ENCODE measurements at regions not wholly inside any gene's neighbourhood (a gene's known extent, or its start where the extent isn't known, plus 50 kb on each side); places are given as distances from the start of the nearest gene placed in this dataset.

- DNase-seq = peak; percentile 37
These were observed 95.5 kb downstream of the CEBPB start for GRCh38 chr20:50286174-50286511.

GRCh38 chr20:50286609-50287008, 96.0 kb downstream of the CEBPB start:
- DNase-seq = peak; percentile 67

GRCh38 chr20:50287512-50287911, 96.9 kb downstream of the CEBPB start:
- DNase-seq = no peak

- DNase-seq = no peak
These were observed 97.5 kb downstream of the CEBPB start for GRCh38 chr20:50288128-50288623.

- DNase-seq = no peak
These were observed 99.0 kb downstream of the CEBPB start for GRCh38 chr20:50289581-50289980.

- no peak for DNase-seq
These were observed 99.5 kb downstream of the CEBPB start for GRCh38 chr20:50290112-50290511.

GRCh38 chr20:50290808-50291207, 100.2 kb downstream of the CEBPB start:
- no peak for DNase-seq

GRCh38 chr20:50291254-50292078, 100.8 kb downstream of the CEBPB start:
- no peak for DNase-seq

GRCh38 chr20:50292079-50292590, 101.5 kb downstream of the CEBPB start:
- DNase-seq = no peak

- peak; percentile 85 for DNase-seq
These were observed 102.1 kb downstream of the CEBPB start for GRCh38 chr20:50292591-50293283.

- DNase-seq = no peak
These were observed 102.9 kb downstream of the CEBPB start for GRCh38 chr20:50293284-50294139.

GRCh38 chr20:50294164-50295088, 103.8 kb downstream of the CEBPB start:
- DNase-seq = no peak

GRCh38 chr20:50295345-50295744, 104.7 kb downstream of the CEBPB start:
- no peak for DNase-seq

GRCh38 chr20:50295762-50296449, 105.3 kb downstream of the CEBPB start:
- no peak for DNase-seq

- no peak for DNase-seq
These were observed 106.1 kb downstream of the CEBPB start for GRCh38 chr20:50296450-50297375.

- peak; percentile 39 for DNase-seq
These were observed 107.1 kb downstream of the CEBPB start for GRCh38 chr20:50297498-50298376.

GRCh38 chr20:50298554-50299324, 108.1 kb downstream of the CEBPB start:
- DNase-seq = no peak

GRCh38 chr20:50299325-50299629, 108.6 kb downstream of the CEBPB start:
- no peak for DNase-seq

All from activated CD4-positive, alpha-beta T cell treated with anti-CD3 and anti-CD28 coated beads, Interleukin-2, Interleukin-6, amounts not matched to agents 100 ng/mL and 50 ng/mL, durations not matched to agents 16 hours and 8 hours (primary cell).